Progenitor cell of endocrine pancreas (in vitro differentiated cells): ENCODE measurements at regions not wholly inside any gene's neighbourhood (a gene's known extent, or its start where the extent isn't known, plus 50 kb on each side); places are given as distances from the start of the nearest gene placed in this dataset.

Source experiments
- DNase-seq: peaks from one replicate; pipeline ENCODE4 v3.0.0; 2021; ENCODE audit warnings: low spot score; ENCODE audit not compliant: unreplicated experiment
- H3K27ac Mint-ChIP-seq: 2 replicates; pipeline ENCODE4 v1.8.0; 2021; ENCODE audit warnings: mild to moderate bottlenecking, moderate library complexity, mixed read lengths
- H3K27me3 Mint-ChIP-seq: 2 replicates; pipeline ENCODE4 v1.8.0; 2021; ENCODE audit warnings: mixed read lengths
- H3K36me3 Mint-ChIP-seq: 2 replicates; pipeline ENCODE4 v1.8.0; 2022; ENCODE audit warnings: mixed read lengths; ENCODE audit not compliant: insufficient read depth
- H3K4me1 Mint-ChIP-seq: 2 replicates; pipeline ENCODE4 v1.8.0; 2021; ENCODE audit warnings: low read depth, mixed read lengths
- H3K4me3 Mint-ChIP-seq: 2 replicates; pipeline ENCODE4 v1.8.0; 2021; ENCODE audit warnings: low read depth, mild to moderate bottlenecking, moderate library complexity, mixed read lengths
- H3K9me3 Mint-ChIP-seq: 2 replicates; pipeline ENCODE4 v1.8.0; 2021; ENCODE audit warnings: low read depth, mixed read lengths
- TF ChIP-seq, protein P1 (sequence below): fragments of 200-600 bp; sonication (generic); IDR thresholded peaks from one replicate; pipeline ENCODE4 v1.5.0; 2021; ENCODE audit warnings: antibody characterized with exemption, mild to moderate bottlenecking; ENCODE audit not compliant: unreplicated experiment

GRCh38 chr13:79808475-79808874 is 327.5 kb downstream of the NDFIP2 start:
- H3K9me3 Mint-ChIP-seq: no peaks in the 10 kb centered on the region
- H3K27me3 Mint-ChIP-seq: no peaks in the 10 kb centered on the region
- peaks cover 1% of the 10 kb centered on the region for H3K36me3 Mint-ChIP-seq
- H3K4me3 Mint-ChIP-seq: no peak overlapping the region
- TF ChIP-seq, protein P1, sequence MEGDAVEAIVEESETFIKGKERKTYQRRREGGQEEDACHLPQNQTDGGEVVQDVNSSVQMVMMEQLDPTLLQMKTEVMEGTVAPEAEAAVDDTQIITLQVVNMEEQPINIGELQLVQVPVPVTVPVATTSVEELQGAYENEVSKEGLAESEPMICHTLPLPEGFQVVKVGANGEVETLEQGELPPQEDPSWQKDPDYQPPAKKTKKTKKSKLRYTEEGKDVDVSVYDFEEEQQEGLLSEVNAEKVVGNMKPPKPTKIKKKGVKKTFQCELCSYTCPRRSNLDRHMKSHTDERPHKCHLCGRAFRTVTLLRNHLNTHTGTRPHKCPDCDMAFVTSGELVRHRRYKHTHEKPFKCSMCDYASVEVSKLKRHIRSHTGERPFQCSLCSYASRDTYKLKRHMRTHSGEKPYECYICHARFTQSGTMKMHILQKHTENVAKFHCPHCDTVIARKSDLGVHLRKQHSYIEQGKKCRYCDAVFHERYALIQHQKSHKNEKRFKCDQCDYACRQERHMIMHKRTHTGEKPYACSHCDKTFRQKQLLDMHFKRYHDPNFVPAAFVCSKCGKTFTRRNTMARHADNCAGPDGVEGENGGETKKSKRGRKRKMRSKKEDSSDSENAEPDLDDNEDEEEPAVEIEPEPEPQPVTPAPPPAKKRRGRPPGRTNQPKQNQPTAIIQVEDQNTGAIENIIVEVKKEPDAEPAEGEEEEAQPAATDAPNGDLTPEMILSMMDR: no peak
- H3K4me1 Mint-ChIP-seq: peaks cover 34% of the 10 kb centered on the region
- no peak overlapping the region for H3K27ac Mint-ChIP-seq
- DNase-seq: no peak

DNA sequence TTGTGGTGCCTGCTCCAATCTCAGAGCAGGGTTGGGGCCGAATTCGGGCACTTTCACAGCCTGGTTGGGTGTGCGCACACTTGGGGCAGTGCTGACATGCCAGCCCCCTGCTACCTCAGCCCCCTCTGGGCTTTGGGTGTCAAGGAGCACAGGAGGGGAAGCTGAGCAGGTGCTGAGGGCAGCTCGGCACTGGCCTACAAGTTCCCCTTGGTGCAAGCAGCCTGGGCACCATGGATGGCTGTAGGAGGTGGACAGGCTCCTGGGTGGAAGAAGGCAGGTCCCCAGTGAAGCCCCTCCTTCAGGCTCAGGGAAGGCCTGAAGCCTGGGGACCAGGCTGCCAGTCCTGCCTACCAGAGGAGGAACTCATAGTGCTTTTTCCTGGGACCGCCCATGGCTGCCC is 326.6 kb downstream of the NDFIP2 start:
- TF ChIP-seq, protein P1: no peak
- no peak for DNase-seq
- H3K36me3 Mint-ChIP-seq: peaks cover 1% of the 10 kb centered on the region
- peaks cover 41% of the 10 kb centered on the region for H3K4me1 Mint-ChIP-seq
- no peak overlapping the region for H3K27ac Mint-ChIP-seq
- H3K9me3 Mint-ChIP-seq: no peaks in the 10 kb centered on the region
- H3K4me3 Mint-ChIP-seq: no peak overlapping the region
- no peaks in the 10 kb centered on the region for H3K27me3 Mint-ChIP-seq

- Mint-ChIP-seq H3K4me1 (peaks cover 38% of the 10 kb centered on the region), H3K36me3 (peaks cover 1% of the 10 kb centered on the region), H3K27me3 (no peaks in the 10 kb centered on the region), H3K27ac (peak overlapping the region; percentile 69), H3K9me3 (no peaks in the 10 kb centered on the region), H3K4me3 (no peak overlapping the region)
- TF ChIP-seq, protein P1: no peak
- no peak for DNase-seq
These were observed 325.9 kb downstream of the NDFIP2 start for GRCh38 chr13:79806821-79807220.

GRCh38 chr13:79805317-79805716 is 324.4 kb downstream of the NDFIP2 start:
- H3K4me1 Mint-ChIP-seq: peaks cover 30% of the 10 kb centered on the region
- TF ChIP-seq, protein P1: no peak
- H3K9me3 Mint-ChIP-seq: no peaks in the 10 kb centered on the region
- no peaks in the 10 kb centered on the region for H3K27me3 Mint-ChIP-seq
- peak overlapping the region; percentile 48 for H3K27ac Mint-ChIP-seq
- DNase-seq: no peak
- peaks cover under 1% of the 10 kb centered on the region for H3K36me3 Mint-ChIP-seq
- H3K4me3 Mint-ChIP-seq: no peak overlapping the region

GRCh38 chr13:79803989-79804388 is 323.0 kb downstream of the NDFIP2 start:
- Mint-ChIP-seq H3K9me3 (no peaks in the 10 kb centered on the region), H3K36me3 (no peaks in the 10 kb centered on the region), H3K27me3 (no peaks in the 10 kb centered on the region), H3K27ac (peak overlapping the region; percentile 89), H3K4me1 (peaks cover 37% of the 10 kb centered on the region), H3K4me3 (no peak overlapping the region)
- TF ChIP-seq, protein P1: no peak
- DNase-seq: no peak
